HG03432 (cell line): ENCODE measurements at regions not wholly inside any gene's neighbourhood (a gene's known extent, or its start where the extent isn't known, plus 50 kb on each side); places are given as distances from the start of the nearest gene placed in this dataset.

Experiments used
- ATAC-seq: cut with Tn5 transposase; IDR thresholded peaks from one replicate; pipeline ENCODE4 v1.9.1; 2021; ENCODE audit warnings: mild to moderate bottlenecking, moderate library complexity; ENCODE audit not compliant: unreplicated experiment

- no peak for ATAC-seq
Measured at GRCh38 chr4:83828601-83829000, 292.7 kb downstream of the GPAT3 start.

GRCh38 chr4:83821493-83821892, 285.6 kb downstream of the GPAT3 start:
- ATAC-seq, result no peak

GRCh38 chr4:83819582-83819981, 283.7 kb downstream of the GPAT3 start:
- no peak for ATAC-seq

DNA sequence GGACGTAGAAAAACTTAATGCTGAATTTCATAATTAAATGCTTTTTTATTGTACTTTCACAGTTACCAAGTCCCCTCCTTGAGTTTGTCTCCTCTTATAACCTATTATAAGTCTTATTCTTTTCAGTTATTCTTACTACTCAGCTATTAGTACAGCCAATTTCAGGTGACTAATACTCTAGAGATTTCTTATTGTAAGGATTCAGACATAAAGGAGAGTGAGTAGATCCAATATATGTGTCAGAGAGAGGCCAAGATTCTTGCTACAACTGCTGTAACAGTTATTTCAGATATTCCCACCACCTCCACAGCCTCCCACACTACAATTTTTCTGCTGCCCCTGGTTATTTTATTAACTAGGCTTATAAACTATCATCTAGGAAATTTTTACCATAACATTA, 274.5 kb downstream of the GPAT3 start:
- ATAC-seq, result no peak

DNA sequence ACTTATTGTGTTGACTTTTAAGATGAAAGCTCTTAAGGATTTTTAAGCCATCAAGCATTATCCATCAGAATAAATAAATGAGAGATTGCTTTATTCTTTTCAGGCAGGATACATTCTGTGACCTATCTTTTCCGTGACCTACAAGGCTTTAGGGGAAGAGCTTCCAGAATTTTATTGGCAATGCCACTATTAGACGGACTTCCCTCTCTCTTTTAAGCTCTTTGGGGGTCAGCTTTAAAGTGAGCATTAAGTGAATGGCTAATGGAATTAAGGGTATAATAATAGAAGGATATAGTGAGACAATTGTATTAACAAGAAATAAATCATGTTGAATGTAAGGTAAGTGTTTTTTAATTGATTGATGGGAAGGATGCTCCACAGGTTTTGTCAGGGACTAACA, 273.7 kb downstream of the GPAT3 start:
- no peak for ATAC-seq

DNA sequence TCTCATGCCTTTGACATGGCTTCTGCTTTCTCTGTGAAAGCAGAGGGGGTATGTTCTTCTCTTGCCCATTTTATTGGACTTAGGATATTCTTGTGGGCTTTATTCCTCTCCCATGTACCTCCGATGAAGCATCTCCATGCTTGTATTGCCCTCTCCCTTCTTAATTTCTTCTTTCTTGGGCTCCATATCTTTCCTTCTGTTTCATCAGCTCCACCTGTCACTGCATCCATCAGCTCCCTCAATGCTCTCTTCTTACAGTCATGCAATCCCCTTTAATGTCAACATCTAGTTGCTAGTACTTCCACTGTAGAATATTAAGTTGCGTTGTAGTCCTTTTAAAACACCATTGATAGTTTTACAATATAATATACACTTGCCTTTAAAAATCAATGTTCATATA, 257.6 kb downstream of the GPAT3 start:
- no peak for ATAC-seq

GRCh38 chr4:83785891-83786290, 250.0 kb downstream of the GPAT3 start:
- ATAC-seq, result no peak

GRCh38 chr4:83783215-83783614, 247.3 kb downstream of the GPAT3 start:
- no peak for ATAC-seq

GRCh38 chr4:83782591-83782990, 246.7 kb downstream of the GPAT3 start:
- ATAC-seq, result no peak

GRCh38 chr4:83781434-83781833, 245.5 kb downstream of the GPAT3 start:
- ATAC-seq, result no peak

- ATAC-seq, result no peak
Measured at GRCh38 chr4:83780053-83780733, 244.3 kb downstream of the GPAT3 start.

DNA sequence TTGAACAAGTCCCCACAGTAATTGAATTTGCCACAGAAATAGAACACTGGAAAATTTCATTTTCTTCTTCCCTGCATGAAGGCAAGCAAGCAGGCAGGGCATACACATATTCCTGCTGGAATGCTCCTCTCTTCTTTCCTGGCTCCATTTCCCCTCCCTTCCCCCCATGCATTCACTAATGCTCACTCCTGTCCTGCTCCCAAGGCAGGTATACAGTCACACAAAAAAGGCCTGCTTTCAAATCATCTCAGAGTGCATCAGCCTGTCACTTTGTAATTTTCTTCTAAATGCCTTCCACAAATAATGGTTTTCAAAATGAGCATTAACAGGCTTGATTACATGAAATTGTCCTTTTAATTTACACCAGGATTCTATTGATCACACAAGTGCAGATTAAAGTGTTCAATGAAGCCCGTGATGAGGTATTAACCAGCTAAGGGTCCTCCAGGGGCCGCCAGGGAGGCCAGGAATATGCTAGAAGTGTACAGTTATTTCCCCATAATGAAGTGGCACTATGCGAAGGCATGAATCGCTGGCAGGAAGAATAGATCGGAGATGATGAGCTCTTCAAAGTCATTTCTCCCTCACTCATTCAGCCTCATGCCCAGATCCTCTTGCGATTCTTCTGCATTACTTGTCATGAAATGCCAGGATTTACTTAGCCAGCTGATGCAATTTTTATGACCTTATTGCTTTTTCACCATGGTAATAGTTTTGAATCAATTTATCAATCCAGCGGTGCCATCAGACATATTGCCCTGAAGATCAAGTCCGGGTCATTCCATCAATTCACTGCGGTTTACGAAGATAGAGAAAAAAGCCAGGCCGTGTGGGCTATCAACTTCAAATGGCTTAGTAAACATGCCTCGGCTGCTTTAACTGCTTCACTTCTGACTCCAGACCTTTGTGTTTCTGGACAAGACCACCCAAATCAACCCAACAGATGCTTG, 243.5 kb downstream of the GPAT3 start:
- ATAC-seq, result no peak

DNA sequence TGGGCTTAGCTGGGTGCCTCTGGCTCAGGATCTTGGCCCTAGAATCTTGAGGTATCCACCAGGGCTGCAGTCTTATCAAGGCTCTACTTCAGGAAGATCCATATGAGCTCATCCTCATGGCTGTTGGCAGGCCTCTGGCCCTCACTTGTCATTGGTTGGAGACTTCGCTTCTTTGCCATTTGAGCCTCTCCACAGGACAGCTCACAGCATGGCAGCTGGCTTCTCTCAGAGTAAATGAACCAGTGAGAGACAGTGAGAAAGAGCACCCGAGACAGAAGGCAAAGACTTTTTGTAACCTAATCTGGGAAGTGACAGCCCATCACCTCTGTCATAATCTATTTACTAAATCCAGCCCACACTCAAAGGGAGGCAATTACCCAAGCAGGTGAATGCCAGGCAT, 236.8 kb downstream of the GPAT3 start:
- no peak for ATAC-seq

DNA sequence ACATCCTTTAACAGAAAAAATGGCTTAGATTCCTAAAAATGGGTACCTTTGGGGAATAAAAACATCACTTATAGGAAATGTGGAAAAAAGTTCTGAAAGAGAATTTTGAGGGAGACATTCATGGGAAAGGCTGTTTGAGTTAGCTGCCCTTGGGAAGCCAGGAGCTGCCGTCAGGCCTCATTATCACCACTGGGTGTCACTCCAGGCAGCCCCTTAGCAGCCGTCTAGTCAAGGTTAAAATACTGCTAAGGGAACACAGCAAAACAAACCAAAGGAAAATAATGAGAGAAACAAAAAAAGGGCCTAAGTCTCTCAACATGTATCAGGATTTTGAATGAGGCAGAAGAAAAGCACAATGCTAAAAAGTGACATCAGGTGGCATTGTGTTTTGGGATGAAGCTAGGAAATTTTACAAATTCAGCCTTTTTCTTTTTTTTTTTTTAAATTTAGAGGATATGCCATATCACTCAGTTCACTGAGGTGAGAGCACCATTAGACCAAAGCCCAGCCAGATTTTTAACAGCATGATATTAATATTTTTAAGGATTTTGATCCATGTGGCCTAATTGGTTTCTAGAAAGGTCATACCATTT, 235.3 kb downstream of the GPAT3 start:
- ATAC-seq, result no peak

GRCh38 chr4:83768146-83768545, 232.2 kb downstream of the GPAT3 start:
- no peak for ATAC-seq

DNA sequence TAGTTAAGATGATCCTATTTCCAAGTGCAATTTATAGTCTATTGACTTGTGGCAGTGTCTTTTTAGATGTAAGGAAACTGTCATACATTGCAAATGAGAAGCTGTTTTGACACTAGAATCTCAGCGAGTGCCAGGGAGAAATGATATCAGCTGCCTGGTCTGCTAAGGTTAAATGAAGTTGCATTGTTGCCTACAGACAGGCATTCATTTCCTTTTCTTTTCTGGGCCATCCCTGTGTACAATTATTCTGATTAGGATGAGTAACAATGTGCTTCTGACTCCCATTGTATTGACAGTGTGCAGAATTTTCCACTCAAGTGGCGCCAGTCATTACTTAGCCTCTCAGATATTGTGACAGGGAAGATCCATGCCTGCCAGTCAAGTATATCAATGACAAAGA, 231.2 kb downstream of the GPAT3 start:
- no peak for ATAC-seq

DNA sequence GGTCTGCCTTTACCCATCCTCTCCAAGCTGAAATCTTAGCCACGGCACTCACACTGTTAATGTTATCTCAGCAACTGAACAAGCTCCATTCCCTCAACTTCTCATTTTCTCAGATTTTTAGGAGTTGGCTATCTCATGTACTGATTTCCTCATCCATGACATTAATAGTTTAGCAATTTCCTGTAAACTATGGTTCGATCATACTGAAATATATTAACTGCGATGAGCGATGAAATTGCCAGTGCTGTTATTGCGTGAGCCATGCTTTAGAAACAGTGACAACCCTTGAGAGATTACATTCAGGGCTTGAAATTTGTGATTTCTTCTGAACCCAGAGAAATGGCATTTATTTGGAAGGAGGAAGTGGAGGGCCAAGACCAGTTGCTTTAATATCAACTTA, 223.7 kb downstream of the GPAT3 start:
- ATAC-seq, result no peak

DNA sequence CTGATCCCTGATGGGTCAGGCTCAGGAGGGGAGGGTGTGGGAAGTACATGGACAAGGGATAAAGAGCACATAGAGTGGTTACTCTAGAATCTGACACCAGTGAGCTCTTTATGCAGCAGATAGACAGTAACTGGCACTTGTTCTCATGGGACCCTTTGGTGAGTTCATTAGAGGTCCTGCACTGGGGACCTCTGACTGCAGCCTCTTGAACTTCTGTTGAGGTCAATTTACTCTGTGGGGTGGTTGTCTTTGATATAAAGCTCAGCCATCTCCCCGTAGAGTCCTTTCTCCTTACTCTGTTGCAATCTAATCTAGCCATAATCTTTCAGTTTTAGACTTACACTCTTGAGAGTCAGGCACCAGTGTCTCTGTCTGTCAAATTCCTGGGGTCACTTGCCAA, 222.4 kb downstream of the GPAT3 start:
- ATAC-seq, result no peak

GRCh38 chr4:83757121-83757621, 221.3 kb downstream of the GPAT3 start:
- ATAC-seq, result no peak

- ATAC-seq, result no peak
Measured at GRCh38 chr4:83753260-83753659, 217.4 kb downstream of the GPAT3 start.

DNA sequence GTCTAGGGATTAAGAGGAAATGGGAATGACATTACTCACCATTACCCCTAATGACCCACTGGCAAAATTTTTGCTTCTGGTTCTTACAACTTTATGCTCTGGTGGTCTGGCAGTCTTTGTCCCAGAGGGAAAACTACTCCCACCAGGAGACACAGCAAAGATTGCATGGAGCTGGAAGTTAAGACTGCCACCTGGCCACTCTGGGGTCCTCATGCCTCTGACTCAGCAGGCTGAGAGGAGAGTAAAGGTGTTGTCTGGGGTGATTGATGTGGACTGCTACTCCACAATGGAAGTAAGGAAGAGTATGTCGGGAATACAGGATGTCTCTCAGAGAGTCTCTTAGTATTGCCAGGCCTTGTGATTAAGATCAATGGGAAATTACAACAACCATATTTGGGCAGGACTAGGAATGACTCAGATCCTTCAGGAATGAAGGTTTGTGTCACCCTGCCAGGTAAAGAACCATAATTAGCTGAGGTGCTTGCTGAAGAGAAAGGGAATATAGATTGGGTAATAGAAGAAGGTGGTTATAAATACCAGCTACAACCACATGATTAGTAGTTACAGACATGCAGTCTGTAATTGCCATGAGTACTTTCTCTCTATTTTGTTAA, 215.5 kb downstream of the GPAT3 start:
- no peak for ATAC-seq
